Middle frontal gyrus (tissue), 1 donor: ENCODE measurements at regions not wholly inside any gene's neighbourhood (a gene's known extent, or its start where the extent isn't known, plus 50 kb on each side); places are given as distances from the start of the nearest gene placed in this dataset.
"Not testable (repeated sequence)": the region's sequence is repeated elsewhere in the genome, so short reads cannot be mapped to it uniquely, and the experiment has no call there.

Experiments used
- DNase-seq: peaks from one replicate; pipeline ENCODE4 v3.0.0-alpha.2; 2015; ENCODE audit warnings: low spot score; ENCODE audit errors: extremely low spot score

DNA sequence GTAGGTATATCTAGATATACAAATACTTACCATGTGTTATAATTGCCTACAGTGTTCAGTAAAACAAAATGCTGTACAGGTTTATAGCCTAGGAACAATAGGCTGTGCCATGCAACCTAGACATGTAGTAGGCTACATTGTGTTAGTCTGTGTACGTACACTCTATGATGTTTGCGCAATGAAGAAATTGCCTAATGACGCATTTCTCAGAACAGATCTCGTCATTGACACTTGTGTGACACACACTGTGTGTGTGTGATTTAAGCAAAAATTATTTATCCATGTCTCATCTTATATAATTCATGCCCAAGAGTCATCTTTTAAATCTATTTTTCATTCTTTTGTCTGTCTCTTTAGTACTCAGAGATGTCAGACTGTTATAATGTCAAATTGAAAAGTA, 1888.8 kb upstream of the PCDH20 start:
- DNase-seq: no peak

DNA sequence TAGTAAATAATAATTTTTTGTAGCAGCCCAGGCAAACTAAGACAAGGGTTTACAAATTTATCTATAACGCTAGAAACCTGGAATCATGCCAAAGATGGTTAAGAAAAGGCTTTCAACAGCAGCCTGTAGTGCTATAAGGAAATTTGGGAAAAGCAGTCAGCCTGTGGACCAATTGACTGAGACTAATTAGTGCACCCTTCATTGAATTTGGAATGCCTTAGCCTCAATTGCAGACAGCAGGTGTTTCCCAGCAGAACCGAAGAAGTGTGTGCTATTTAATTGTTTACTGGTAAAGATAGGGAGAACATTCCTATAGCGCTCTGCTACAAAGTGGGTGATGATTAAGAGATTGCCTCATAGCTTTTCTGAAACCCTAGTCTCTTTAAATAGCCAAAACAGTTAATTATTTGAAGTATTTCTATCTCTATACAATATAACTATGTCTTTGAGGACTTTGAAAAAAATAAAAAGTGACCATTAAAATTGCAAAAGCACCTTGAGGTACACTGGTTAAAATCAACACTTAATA, 1884.3 kb upstream of the PCDH20 start:
- no peak for DNase-seq

- no peak for DNase-seq
Observed at GRCh38 chr13:63297163-63297562, 1881.5 kb upstream of the PCDH20 start.

GRCh38 chr13:63291701-63292100, 1876.1 kb upstream of the PCDH20 start:
- no peak for DNase-seq

DNA sequence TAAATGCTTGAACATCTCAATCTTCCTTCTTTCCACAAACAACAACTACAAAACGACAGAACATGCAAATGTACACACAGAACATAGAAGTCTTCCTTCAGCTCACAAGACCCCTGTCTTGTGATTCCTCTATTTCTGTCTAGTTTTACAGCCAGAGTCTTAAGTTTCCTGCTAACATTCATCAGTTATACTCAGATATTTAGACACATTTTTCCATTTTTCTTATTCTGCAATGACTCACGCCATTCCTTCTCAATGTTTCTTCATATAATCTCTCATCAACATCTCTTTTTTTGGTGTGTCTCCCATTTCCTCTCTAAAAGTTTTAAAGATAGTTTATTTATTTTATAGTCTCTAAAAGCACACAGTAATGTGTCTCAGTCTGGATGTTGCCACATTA, 1872.9 kb upstream of the PCDH20 start:
- no peak for DNase-seq

DNA sequence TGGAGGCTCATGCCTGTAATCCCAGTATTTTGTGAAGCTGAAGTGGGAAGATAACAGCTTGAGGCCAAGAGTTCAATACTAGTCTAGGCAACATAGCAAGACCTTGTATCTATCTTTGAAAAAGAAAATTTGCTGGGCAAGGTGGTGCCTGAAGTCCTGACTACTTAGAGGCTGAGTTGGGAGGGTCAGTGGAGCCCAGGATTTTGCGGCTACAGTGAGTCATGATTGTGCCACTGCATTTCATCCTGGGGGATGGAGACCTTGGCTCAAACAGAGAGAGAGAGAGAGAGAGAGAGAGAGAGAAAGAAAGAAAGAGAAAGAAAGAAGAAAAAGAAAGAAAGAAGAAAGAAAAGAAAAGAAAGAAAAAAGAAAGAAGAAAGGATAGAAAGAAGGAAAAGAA, 1872.3 kb upstream of the PCDH20 start:
- no peak for DNase-seq

DNA sequence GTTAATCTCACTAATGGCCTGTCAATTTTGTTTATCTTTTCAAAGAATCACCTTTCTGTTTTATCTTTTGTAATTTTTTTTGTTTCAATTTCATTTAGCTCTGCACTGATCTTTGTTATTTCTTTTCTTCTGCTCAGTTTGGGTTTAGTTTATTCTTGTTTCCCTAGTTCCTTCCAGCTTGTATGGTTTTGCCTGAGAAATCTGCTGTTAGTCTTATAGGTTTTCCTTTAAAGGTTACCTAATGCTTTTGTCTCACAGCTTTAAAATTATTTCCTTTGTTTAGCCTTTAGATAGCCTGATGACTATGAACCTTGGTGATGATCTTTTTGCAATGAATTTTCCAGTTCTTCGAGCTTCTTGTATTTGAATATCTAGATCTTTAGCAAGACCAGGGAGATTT, 1869.8 kb upstream of the PCDH20 start:
- DNase-seq: no peak

DNA sequence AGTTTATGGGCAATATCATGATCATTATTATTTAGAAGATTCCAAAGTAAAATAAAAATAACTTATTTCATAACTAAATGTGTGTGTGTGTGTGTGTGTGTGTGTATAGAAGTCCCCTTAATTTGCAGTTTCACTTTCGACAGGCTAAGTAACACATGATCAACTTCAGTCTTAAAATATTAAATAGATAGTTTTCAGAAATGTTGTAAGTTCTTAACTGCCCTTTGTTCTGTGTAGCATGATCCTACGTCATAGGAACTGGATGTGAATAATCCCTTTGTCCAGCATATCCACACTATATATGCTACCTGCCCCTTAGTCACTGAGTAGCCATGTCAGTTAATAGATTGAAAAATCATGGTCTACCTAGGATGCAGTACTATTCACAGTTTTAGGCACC, 1863.5 kb upstream of the PCDH20 start:
- no peak for DNase-seq

GRCh38 chr13:63274772-63275171, 1859.1 kb upstream of the PCDH20 start:
- no peak for DNase-seq

- DNase-seq: no peak
Observed at GRCh38 chr13:63249411-63250187, 1834.0 kb upstream of the PCDH20 start.

DNA sequence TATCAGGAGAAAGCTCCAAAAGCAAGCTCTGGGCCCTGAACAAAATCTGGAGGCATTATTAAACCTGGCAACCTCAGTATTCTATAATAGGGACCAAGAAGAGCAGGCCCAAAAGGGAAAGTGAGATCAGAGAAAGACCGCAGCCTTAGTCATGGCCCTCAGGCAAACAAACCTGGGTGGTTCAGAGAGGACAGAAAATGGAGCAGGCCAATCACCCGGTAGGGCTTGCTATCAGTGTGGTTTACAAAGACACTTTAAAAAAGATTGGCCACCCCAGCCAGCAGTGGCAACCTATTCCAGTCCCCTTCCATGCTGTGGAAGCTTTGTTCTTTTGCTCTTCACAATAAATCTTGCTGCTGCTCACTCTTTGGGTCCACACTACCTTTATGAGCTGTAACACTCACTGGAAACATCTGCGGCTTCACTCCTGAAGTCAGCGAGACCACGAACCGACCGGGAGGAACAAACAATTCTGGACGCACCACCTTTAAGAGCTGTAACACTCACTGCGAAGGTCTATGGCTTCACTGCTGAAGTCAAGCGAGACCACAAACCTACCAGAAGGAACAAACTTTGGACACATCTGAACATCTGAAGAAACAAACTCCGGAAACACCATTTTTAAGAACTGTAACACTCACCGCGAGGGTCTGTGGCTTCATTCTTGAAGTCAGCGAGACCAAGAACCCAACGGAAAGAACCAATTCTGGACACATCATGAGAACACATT, 1821.2 kb upstream of the PCDH20 start:
- DNase-seq: not testable (repeated sequence)

DNA sequence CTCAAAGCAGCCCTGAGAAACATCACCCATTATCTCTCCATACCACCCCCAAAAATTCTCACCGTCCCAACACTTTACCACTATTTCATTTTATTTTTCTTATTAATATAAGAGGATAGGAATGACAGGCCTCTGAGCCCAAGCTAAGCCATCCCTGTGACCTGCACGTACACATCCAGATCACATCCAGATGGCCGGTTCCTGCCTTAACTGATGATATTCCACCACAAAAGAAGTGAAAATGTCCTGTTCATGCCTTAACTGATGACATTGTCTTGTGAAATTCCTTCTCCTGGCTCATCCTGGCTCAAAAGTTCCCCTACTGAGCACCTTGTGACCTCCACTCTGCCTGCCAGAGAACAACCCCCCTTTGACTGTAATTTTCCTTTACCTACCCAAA, 1802.9 kb upstream of the PCDH20 start:
- not testable (repeated sequence) for DNase-seq

GRCh38 chr13:63209330-63210017, 1793.8 kb upstream of the PCDH20 start:
- DNase-seq: no peak

- DNase-seq: no peak
Observed at GRCh38 chr13:63208826-63209225, 1793.2 kb upstream of the PCDH20 start.

GRCh38 chr13:63206461-63206860, 1790.8 kb upstream of the PCDH20 start:
- DNase-seq: no peak

DNA sequence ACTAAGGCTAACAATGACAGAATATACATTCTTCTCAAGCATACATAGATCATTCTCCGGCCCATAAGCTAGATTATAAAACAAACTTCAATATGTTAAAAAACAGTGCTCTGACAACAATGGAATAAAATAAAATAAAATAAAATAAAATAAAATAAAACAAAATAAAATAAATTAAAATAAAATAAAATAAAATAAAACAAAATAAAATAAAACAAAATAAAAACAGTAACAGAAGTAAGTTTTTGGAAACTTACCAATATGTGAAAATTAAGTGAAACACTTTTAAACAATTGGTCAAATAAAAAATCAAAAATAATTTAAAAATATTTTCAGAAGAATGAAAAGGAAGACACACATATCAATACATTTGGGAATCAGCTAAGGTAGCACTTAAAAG, 1785.8 kb upstream of the PCDH20 start:
- no peak for DNase-seq

GRCh38 chr13:63199508-63199907, 1783.9 kb upstream of the PCDH20 start:
- DNase-seq: no peak

- DNase-seq: no peak
Observed at GRCh38 chr13:63198071-63198470, 1782.4 kb upstream of the PCDH20 start.

- no peak for DNase-seq
Observed at GRCh38 chr13:63195726-63196125, 1780.1 kb upstream of the PCDH20 start.

DNA sequence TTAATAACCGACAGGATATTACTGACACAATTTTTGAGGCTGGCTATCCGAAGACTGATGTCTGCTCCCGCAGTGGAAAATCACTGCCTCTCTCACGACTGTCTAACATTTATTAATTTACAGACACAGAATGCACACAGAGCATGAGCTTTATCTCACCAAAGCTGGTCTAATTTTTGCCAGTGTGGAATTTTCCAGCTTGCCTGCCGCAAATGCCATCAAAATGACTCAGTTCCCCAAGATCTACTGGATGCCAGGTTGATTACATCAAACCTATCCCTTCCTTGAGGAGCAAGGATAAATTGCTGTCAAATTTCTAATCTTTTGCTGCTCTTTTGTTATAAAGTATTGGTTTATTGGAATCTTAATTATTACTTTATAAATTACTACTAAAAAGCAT, 1775.1 kb upstream of the PCDH20 start:
- no peak for DNase-seq

GRCh38 chr13:63190219-63190618, 1774.6 kb upstream of the PCDH20 start:
- no peak for DNase-seq

- no peak for DNase-seq
Observed at GRCh38 chr13:63189712-63190111, 1774.1 kb upstream of the PCDH20 start.
